PC-9 (cell line): ENCODE measurements at regions not wholly inside any gene's neighbourhood (a gene's known extent, or its start where the extent isn't known, plus 50 kb on each side); places are given as distances from the start of the nearest gene placed in this dataset.

Experiments used
- EZH2 ChIP-seq: fragments of 200-600 bp; sonication (generic); IDR thresholded peaks from 2 replicates; pipeline ENCODE4 v1.8.0; 2017; ENCODE audit warnings: antibody characterized with exemption, low read depth
- TF ChIP-seq, protein P1 (sequence below): fragments of 200-600 bp; sonication (generic); conservative IDR thresholded peaks from 2 replicates; pipeline ENCODE4 v1.6.1; 2017; ENCODE audit warnings: mixed run types, antibody characterized with exemption, mild to moderate bottlenecking, moderate library complexity

DNA sequence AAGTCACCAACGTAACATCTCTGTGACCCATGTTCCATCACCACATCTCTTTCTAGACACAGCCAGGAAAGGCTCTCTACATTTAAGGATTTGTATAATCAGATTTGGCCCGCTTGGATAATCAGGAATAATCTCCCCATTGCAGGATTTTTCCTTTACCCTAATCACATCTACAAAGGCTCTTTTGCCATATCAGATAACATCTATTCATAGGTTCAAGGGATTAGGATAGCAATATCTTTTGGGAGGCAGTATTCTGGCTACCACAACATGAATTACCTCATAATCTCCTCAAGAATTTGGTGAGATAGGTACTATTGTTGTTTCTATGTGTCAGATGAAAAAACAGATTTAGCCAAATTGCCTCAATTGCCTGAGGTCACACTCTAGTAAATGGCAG is 142.8 kb upstream of the UBASH3B start:
- TF ChIP-seq, protein P1, sequence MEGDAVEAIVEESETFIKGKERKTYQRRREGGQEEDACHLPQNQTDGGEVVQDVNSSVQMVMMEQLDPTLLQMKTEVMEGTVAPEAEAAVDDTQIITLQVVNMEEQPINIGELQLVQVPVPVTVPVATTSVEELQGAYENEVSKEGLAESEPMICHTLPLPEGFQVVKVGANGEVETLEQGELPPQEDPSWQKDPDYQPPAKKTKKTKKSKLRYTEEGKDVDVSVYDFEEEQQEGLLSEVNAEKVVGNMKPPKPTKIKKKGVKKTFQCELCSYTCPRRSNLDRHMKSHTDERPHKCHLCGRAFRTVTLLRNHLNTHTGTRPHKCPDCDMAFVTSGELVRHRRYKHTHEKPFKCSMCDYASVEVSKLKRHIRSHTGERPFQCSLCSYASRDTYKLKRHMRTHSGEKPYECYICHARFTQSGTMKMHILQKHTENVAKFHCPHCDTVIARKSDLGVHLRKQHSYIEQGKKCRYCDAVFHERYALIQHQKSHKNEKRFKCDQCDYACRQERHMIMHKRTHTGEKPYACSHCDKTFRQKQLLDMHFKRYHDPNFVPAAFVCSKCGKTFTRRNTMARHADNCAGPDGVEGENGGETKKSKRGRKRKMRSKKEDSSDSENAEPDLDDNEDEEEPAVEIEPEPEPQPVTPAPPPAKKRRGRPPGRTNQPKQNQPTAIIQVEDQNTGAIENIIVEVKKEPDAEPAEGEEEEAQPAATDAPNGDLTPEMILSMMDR: no peak
- no peak for TF ChIP-seq EZH2
